K562 (cell line): ENCODE measurements at regions not wholly inside any gene's neighbourhood (a gene's known extent, or its start where the extent isn't known, plus 50 kb on each side); places are given as distances from the start of the nearest gene placed in this dataset.
A peak's percentile ranks its signal among the peaks of the same experiment; 100 is the strongest.

Source experiments
- ARID3A ChIP-seq: IDR thresholded peaks from 2 replicates; pipeline ENCODE4 v1.6.1; 2012; ENCODE audit warnings: low read depth, low read length, improper control_type of control experiment, borderline replicate concordance
- EP300 ChIP-seq: IDR thresholded peaks from 2 replicates; pipeline ENCODE4 v1.6.1; 2012; ENCODE audit warnings: low read length, improper control_type of control experiment
- FOS ChIP-seq: IDR thresholded peaks from 3 replicates; pipeline ENCODE4 v1.6.1; 2011; ENCODE audit not compliant: insufficient read length; ENCODE audit errors: extremely low read depth
- FOXJ3 ChIP-seq: sonication (generic); formaldehyde crosslinking; IDR thresholded peaks from 2 replicates; pipeline ENCODE4 v1.4.0; 2020; ENCODE audit warnings: mild to moderate bottlenecking, missing genetic modification reagents
- FUS ChIP-seq: fragments of 200-400 bp; formaldehyde crosslinking; optimal IDR thresholded peaks from 2 replicates; pipeline ENCODE3; 2017; ENCODE audit warnings: low read depth, low read length
- IFI16 ChIP-seq: fragments of 250-450 bp; sonication (Bioruptor Pico); IDR thresholded peaks from 2 replicates; pipeline ENCODE4 v2.1.2; 2022; ENCODE audit warnings: mild to moderate bottlenecking, inconsistent platforms
- IRF2 ChIP-seq: sonication (generic); formaldehyde crosslinking; IDR thresholded peaks from 2 replicates; pipeline ENCODE4 v1.8.1; 2022; ENCODE audit warnings: mild to moderate bottlenecking, missing genetic modification reagents
- JUN ChIP-seq, 2 experiments: sonication (generic) in 1 of 2; formaldehyde crosslinking in 1 of 2; IDR thresholded peaks; 2 replicates each; pipeline versions ENCODE4 v1.6.1 to v1.8.0; 2012 to 2022; ENCODE audit warnings: borderline replicate concordance in 2 of 2, mild to moderate bottlenecking in 2 of 2, improper control_type of control experiment in 1 of 2, low read depth in 1 of 2, low read length in 1 of 2, missing genetic modification reagents in 1 of 2
- KDM4B ChIP-seq, 2 experiments: fragments of 450-650 bp in 1 of 2; sonication (generic) in 1 of 2; IDR thresholded peaks; 2 replicates each; pipeline ENCODE4 v1.6.1; 2016 to 2017; ENCODE audit warnings: borderline replicate concordance in 2 of 2, antibody characterized with exemption in 1 of 2, low read depth in 1 of 2, mild to moderate bottlenecking in 1 of 2
- MECOM ChIP-seq: fragments of 250-450 bp; sonication (Bioruptor Pico); IDR thresholded peaks from 2 replicates; pipeline ENCODE4 v1.8.0; 2022; ENCODE audit warnings: inconsistent platforms
- OTX1 ChIP-seq: fragments of 450-650 bp; formaldehyde crosslinking; IDR thresholded peaks from 2 replicates; pipeline ENCODE4 v1.4.0; 2022; ENCODE audit warnings: mild to moderate bottlenecking
- RBM34 ChIP-seq: fragments of 200-400 bp; formaldehyde crosslinking; IDR thresholded peaks from 2 replicates; pipeline ENCODE4 v1.6.1; 2018; ENCODE audit warnings: low read length, borderline replicate concordance; ENCODE audit not compliant: insufficient read depth
- SMAD3 ChIP-seq: fragments of 450-650 bp; formaldehyde crosslinking; conservative IDR thresholded peaks from 2 replicates; pipeline ENCODE4 v1.4.0; 2020; ENCODE audit warnings: mild to moderate bottlenecking
- STAT6 ChIP-seq: sonication (generic); formaldehyde crosslinking; IDR thresholded peaks from 2 replicates; pipeline ENCODE4 v1.8.1; 2023; ENCODE audit warnings: mild to moderate bottlenecking, missing genetic modification reagents
- THAP12 ChIP-seq: fragments of 250-450 bp; sonication (Bioruptor Pico); IDR thresholded peaks from 2 replicates; pipeline ENCODE4 v1.9.0; 2021; ENCODE audit warnings: mild to moderate bottlenecking, inconsistent platforms
- TRIM24 ChIP-seq, 2 experiments: fragments of 450-650 bp; IDR thresholded peaks; 2 replicates each; pipeline ENCODE4 v1.6.1; 2016
- ZNF174 ChIP-seq: fragments of 250-450 bp; sonication (Bioruptor Pico); IDR thresholded peaks from 2 replicates; pipeline ENCODE4 v1.4.0; 2020; ENCODE audit warnings: mild to moderate bottlenecking
- ZNF589 ChIP-seq: fragments of 200-800 bp; sonication (Bioruptor generic); IDR thresholded peaks from 2 replicates; pipeline ENCODE4 v1.6.1; 2016; ENCODE audit warnings: low read depth, missing genetic modification characterization, missing compliant biosample characterization
- TF ChIP-seq, protein P1 (sequence below), 2 experiments: fragments of 200-800 bp in 1 of 2; sonication (Bioruptor generic) in 1 of 2; sonication (generic) in 1 of 2; formaldehyde crosslinking in 1 of 2; IDR thresholded peaks in 1 of 2; conservative IDR thresholded peaks in 1 of 2; 2 replicates each; pipeline versions ENCODE4 v1.5.0 to v1.6.1; 2016 to 2020; ENCODE audit warnings: missing compliant biosample characterization in 1 of 2, missing genetic modification characterization in 1 of 2, missing genetic modification reagents in 1 of 2

DNA sequence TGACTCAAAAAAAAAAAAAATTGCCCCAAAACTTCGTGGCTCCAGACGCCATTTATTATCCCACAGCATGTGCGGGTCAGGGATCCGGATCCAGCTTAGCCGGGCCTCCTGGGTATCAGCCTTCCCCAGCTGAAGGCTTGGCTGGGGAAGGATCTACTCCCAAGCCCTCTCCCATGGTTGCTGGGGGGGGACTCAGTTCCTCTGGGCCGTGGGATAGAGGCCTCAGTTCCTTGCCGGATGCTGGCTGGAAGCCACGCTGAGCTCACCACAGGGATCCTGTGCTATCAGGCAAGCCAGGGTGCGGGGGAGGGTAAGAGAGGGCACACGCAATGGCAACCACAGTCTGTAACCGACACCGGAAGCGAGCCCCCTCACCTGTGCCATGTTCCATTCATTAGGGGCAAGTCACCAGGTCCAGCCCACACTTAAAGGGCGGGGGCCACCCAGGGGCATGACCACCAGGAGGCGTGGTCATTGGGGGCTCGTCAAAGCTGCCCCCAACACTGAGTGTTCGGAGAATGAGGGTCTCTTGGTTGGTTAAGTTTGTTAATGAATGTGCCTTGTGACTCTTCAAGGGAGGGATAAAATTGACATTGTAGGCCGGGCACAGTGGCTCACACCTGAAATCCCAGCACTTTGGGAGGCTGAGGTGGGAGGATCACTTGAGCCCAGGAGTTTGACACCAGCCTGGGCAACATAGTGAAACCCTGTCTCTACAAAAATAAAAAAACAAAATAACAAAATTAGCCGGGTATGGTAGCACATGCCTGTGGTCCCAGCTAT is 210.0 kb upstream of the GSE1 start (continued):
- TF ChIP-seq STAT6 (CRISPR knock-in tag), result no peak
- peak; percentile 86; the same call in 1 of the 2 replicates for TF ChIP-seq JUN (IDR thresholded peaks at IDR 0.05; ENCODE audit: borderline replicate concordance, low read depth, low read length)
- TF ChIP-seq JUN (CRISPR knock-in tag; IDR thresholded peaks at IDR 0.05; ENCODE audit: borderline replicate concordance), result no peak
- TF ChIP-seq FOXJ3 (CRISPR knock-in tag), result no peak
- no peak for TF ChIP-seq IRF2 (CRISPR knock-in tag)
- no peak; the same call in 1 of the 2 replicates for TF ChIP-seq THAP12 (CRISPR knock-in tag)
- no peak for TF ChIP-seq FUS
- no peak for TF ChIP-seq ARID3A
- TF ChIP-seq, protein P1, sequence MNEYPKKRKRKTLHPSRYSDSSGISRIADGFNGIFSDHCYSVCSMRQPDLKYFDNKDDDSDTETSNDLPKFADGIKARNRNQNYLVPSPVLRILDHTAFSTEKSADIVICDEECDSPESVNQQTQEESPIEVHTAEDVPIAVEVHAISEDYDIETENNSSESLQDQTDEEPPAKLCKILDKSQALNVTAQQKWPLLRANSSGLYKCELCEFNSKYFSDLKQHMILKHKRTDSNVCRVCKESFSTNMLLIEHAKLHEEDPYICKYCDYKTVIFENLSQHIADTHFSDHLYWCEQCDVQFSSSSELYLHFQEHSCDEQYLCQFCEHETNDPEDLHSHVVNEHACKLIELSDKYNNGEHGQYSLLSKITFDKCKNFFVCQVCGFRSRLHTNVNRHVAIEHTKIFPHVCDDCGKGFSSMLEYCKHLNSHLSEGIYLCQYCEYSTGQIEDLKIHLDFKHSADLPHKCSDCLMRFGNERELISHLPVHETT (CRISPR knock-in tag; conservative IDR thresholded peaks at IDR 0.05 in 1 of 2, IDR thresholded peaks at IDR 0.05 in 1 of 2), result peak in 1 of 2 experiments; percentile 67; a peak in 1 of 4 replicates
- no peak for TF ChIP-seq RBM34
- TF ChIP-seq SMAD3, result 0 out of 2 replicates have a peak, but pooled peaks have one; percentile 36
- no peak for TF ChIP-seq OTX1 (CRISPR knock-in tag)
- no peak for TF ChIP-seq FOS
- no peak for TF ChIP-seq IFI16 (CRISPR knock-in tag)
- peak; percentile 87 to 92 for TF ChIP-seq TRIM24 (IDR thresholded peaks at IDR 0.05)
- 0 out of 4 replicates have a peak, but pooled peaks of 1 of the 2 experiments have one; percentile 51 for TF ChIP-seq KDM4B (IDR thresholded peaks at IDR 0.05; ENCODE audit: borderline replicate concordance in 2 of 2, low read depth in 1 of 2)
- TF ChIP-seq ZNF589, result peak; percentile 65; the same call in 1 of the 2 replicates
- TF ChIP-seq MECOM (CRISPR knock-in tag), result no peak
- TF ChIP-seq ZNF174 (CRISPR knock-in tag), result no peak
- TF ChIP-seq EP300, result peak; percentile 94
